ENCODE measurements at regions not wholly inside any gene's neighbourhood (a gene's known extent, or its start where the extent isn't known, plus 50 kb on each side); places are given as distances from the start of the nearest gene placed in this dataset.

DNA sequence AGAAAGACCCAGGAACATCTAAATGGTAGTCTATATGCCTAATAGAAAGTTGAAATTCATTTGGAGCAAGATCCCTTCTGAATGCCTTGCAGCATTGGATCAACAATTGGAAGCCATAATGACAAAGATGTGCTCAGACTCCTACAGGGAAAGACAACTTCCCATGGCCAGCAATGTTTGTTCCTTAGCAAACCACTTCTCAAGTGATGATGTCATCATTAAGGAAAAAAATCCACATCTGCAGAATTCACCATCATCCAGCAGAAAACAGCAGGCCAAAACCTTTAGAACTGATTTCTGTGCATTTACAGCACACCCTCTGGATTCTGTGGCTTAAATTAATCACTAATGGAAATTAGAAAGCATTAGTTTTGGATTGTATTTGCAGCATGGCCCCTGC, 82.4 kb upstream of the ZIC3 start:
- H3K79me2 ChIP-seq (ENCODE audit: control insufficient read depth, insufficient read depth, low read length) = no peaks in the 10 kb centered on the region
- H3K27me3 ChIP-seq (ENCODE audit: control insufficient read depth, extremely low read depth, insufficient read depth, low read length) = no peaks in the 10 kb centered on the region
- H3K4me3 ChIP-seq (ENCODE audit: control insufficient read depth in 2 of 3, extremely low read depth in 1 of 3, insufficient read depth in 2 of 3, low read depth in 1 of 3, low read length in 3 of 3) = no peak overlapping the region
- no peak overlapping the region for H2AFZ ChIP-seq (ENCODE audit: control insufficient read depth, low read length)
- H3K9me1 ChIP-seq (ENCODE audit: control insufficient read depth, extremely low read depth, insufficient read depth, low read length) = no peaks in the 10 kb centered on the region
- H3K4me2 ChIP-seq (ENCODE audit: control insufficient read depth, extremely low read depth, insufficient read depth, low read depth, low read length) = no peak overlapping the region
- FAIRE-seq (no peak), DNase-seq (ENCODE audit: low read depth, low spot score) (no peak)
- TF ChIP-seq, protein P1, sequence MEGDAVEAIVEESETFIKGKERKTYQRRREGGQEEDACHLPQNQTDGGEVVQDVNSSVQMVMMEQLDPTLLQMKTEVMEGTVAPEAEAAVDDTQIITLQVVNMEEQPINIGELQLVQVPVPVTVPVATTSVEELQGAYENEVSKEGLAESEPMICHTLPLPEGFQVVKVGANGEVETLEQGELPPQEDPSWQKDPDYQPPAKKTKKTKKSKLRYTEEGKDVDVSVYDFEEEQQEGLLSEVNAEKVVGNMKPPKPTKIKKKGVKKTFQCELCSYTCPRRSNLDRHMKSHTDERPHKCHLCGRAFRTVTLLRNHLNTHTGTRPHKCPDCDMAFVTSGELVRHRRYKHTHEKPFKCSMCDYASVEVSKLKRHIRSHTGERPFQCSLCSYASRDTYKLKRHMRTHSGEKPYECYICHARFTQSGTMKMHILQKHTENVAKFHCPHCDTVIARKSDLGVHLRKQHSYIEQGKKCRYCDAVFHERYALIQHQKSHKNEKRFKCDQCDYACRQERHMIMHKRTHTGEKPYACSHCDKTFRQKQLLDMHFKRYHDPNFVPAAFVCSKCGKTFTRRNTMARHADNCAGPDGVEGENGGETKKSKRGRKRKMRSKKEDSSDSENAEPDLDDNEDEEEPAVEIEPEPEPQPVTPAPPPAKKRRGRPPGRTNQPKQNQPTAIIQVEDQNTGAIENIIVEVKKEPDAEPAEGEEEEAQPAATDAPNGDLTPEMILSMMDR (optimal IDR thresholded peaks at IDR 0.05 in 1 of 3, IDR thresholded peaks at IDR 0.05 in 1 of 3, conservative IDR thresholded peaks at IDR 0.05 in 1 of 3; ENCODE audit: extremely low read depth in 1 of 3, insufficient read depth in 2 of 3, low read length in 3 of 3) = no peak
- no peak for TF ChIP-seq EZH2 (IDR thresholded peaks at IDR 0.05; ENCODE audit: low read length)
- no peaks in the 10 kb centered on the region for H3K9me3 ChIP-seq (ENCODE audit: control insufficient read depth, low read depth, low read length)
- dilution Hi-C loops (cut with MboI; ENCODE audit: extremely low pct_ligation_motif_present, low sequenced_read_pairs) = no loop called here
- no peak overlapping the region for H3K9ac ChIP-seq (ENCODE audit: control insufficient read depth, extremely low read depth, insufficient read depth, low read length)
- no peaks in the 10 kb centered on the region for H4K20me1 ChIP-seq (ENCODE audit: control insufficient read depth, extremely low read depth, insufficient read depth, low read length)
- H3K4me1 ChIP-seq (ENCODE audit: control insufficient read depth, extremely low read depth, insufficient read depth, low read length) = no peaks in the 10 kb centered on the region
- H3K27ac ChIP-seq (ENCODE audit: control insufficient read depth, insufficient read depth, low read length) = no peak overlapping the region
- no peaks in the 10 kb centered on the region for H3K36me3 ChIP-seq (ENCODE audit: control insufficient read depth in 2 of 2, extremely low read depth in 1 of 2, insufficient read depth in 2 of 2, low read length in 2 of 2)

GRCh38 chrX:137482136-137482535, 83.8 kb upstream of the ZIC3 start:
- H3K4me2 ChIP-seq (ENCODE audit: control insufficient read depth, extremely low read depth, insufficient read depth, low read depth, low read length) = no peak overlapping the region

More at GRCh38 chrX:137482136-137482535, 83.8 kb upstream of the ZIC3 start:
- Histone ChIP-seq H3K9ac (ENCODE audit: control insufficient read depth, extremely low read depth, insufficient read depth, low read length) (no peak overlapping the region), H4K20me1 (ENCODE audit: control insufficient read depth, extremely low read depth, insufficient read depth, low read length) (no peaks in the 10 kb centered on the region), H3K36me3 (ENCODE audit: control insufficient read depth in 2 of 2, extremely low read depth in 1 of 2, insufficient read depth in 2 of 2, low read length in 2 of 2) (no peaks in the 10 kb centered on the region), H3K4me3 (ENCODE audit: control insufficient read depth in 2 of 3, extremely low read depth in 1 of 3, insufficient read depth in 2 of 3, low read depth in 1 of 3, low read length in 3 of 3) (no peak overlapping the region), H3K27me3 (ENCODE audit: control insufficient read depth, extremely low read depth, insufficient read depth, low read length) (no peaks in the 10 kb centered on the region), H3K27ac (ENCODE audit: control insufficient read depth, insufficient read depth, low read length) (no peak overlapping the region), H3K79me2 (ENCODE audit: control insufficient read depth, insufficient read depth, low read length) (no peaks in the 10 kb centered on the region), H3K9me1 (ENCODE audit: control insufficient read depth, extremely low read depth, insufficient read depth, low read length) (no peaks in the 10 kb centered on the region), H2AFZ (ENCODE audit: control insufficient read depth, low read length) (no peak overlapping the region), H3K9me3 (ENCODE audit: control insufficient read depth, low read depth, low read length) (no peaks in the 10 kb centered on the region), H3K4me1 (ENCODE audit: control insufficient read depth, extremely low read depth, insufficient read depth, low read length) (no peaks in the 10 kb centered on the region)
- TF ChIP-seq EZH2 (IDR thresholded peaks at IDR 0.05; ENCODE audit: low read length) = no peak
- TF ChIP-seq, protein P1 (optimal IDR thresholded peaks at IDR 0.05 in 1 of 3, IDR thresholded peaks at IDR 0.05 in 1 of 3, conservative IDR thresholded peaks at IDR 0.05 in 1 of 3; ENCODE audit: extremely low read depth in 1 of 3, insufficient read depth in 2 of 3, low read length in 3 of 3) = no peak
- DNase-seq (ENCODE audit: low read depth, low spot score) (no peak), FAIRE-seq (no peak)
- dilution Hi-C loops (cut with MboI; ENCODE audit: extremely low pct_ligation_motif_present, low sequenced_read_pairs) = no loop called here

All from keratinocyte (primary cell).